ENCODE measurements at regions not wholly inside any gene's neighbourhood (a gene's known extent, or its start where the extent isn't known, plus 50 kb on each side); places are given as distances from the start of the nearest gene placed in this dataset.
"Not testable (repeated sequence)": the region's sequence is repeated elsewhere in the genome, so short reads cannot be mapped to it uniquely, and the experiment has no call there.

- Histone ChIP-seq H3K27me3 (replicated peaks; ENCODE audit: control insufficient read depth, insufficient read depth, low read length) (no peaks in the 10 kb centered on the region), H3K36me3 (ENCODE audit: control insufficient read depth, insufficient read depth, low read length) (no peaks in the 10 kb centered on the region), H3K4me3 (ENCODE audit: low read depth, low read length) (no peak overlapping the region), H3K9me3 (peaks cover 5% of the 10 kb centered on the region; the same call in 1 of the 2 replicates), H3K4me1 (peaks cover 4% of the 10 kb centered on the region; the same call in 1 of the 2 replicates)
- Mint-ChIP-seq H3K9me3 (ENCODE audit: unreplicated experiment) (peaks cover 22% of the 10 kb centered on the region), H3K27ac (ENCODE audit: unreplicated experiment) (no peak overlapping the region), H3K4me3 (ENCODE audit: unreplicated experiment) (no peak overlapping the region), H3K4me1 (ENCODE audit: low read depth, unreplicated experiment) (peaks cover 7% of the 10 kb centered on the region), H3K36me3 (ENCODE audit: insufficient read depth, unreplicated experiment) (peaks cover 7% of the 10 kb centered on the region), H3K27me3 (ENCODE audit: insufficient read depth, unreplicated experiment) (no peaks in the 10 kb centered on the region)
- no peak for DNase-seq
- intact Hi-C loops (cut with micrococcal nuclease; ENCODE audit: unreplicated experiment), result no loop called here
- no peak for TF ChIP-seq CTCF (IDR thresholded peaks at IDR 0.05; ENCODE audit: insufficient read depth in 1 of 2, low read depth in 1 of 2, low read length in 1 of 2, severe bottlenecking in 1 of 2, unreplicated experiment in 1 of 2)
- CTCF ChIA-PET, result no interaction called here
- no TSS peak for BruUV-seq (replicated peaks)
- POLR2A ChIA-PET, result no interaction called here
Measured at GRCh38 chr1:223045164-223045957, 97.7 kb downstream of the TLR5 start.

- peaks cover 22% of the 10 kb centered on the region for H3K9me3 Mint-ChIP-seq (ENCODE audit: unreplicated experiment)
- Histone ChIP-seq H3K9me3 (peaks cover 5% of the 10 kb centered on the region; the same call in 1 of the 2 replicates), H3K27me3 (replicated peaks; ENCODE audit: control insufficient read depth, insufficient read depth, low read length) (no peaks in the 10 kb centered on the region), H3K36me3 (ENCODE audit: control insufficient read depth, insufficient read depth, low read length) (no peaks in the 10 kb centered on the region), H3K4me1 (peaks cover 2% of the 10 kb centered on the region; the same call in 1 of the 2 replicates), H3K4me3 (ENCODE audit: low read depth, low read length) (no peak overlapping the region)
- intact Hi-C loops (cut with micrococcal nuclease; ENCODE audit: unreplicated experiment), result no loop called here
- TF ChIP-seq CTCF (IDR thresholded peaks at IDR 0.05; ENCODE audit: insufficient read depth in 1 of 2, low read depth in 1 of 2, low read length in 1 of 2, severe bottlenecking in 1 of 2, unreplicated experiment in 1 of 2), result no peak
- CTCF ChIA-PET, result no interaction called here
- DNase-seq, result no peak
- no peak overlapping the region for H3K27ac Mint-ChIP-seq (ENCODE audit: unreplicated experiment)
- H3K4me3 Mint-ChIP-seq (ENCODE audit: unreplicated experiment), result no peak overlapping the region
- peaks cover 7% of the 10 kb centered on the region for H3K36me3 Mint-ChIP-seq (ENCODE audit: insufficient read depth, unreplicated experiment)
- peaks cover 7% of the 10 kb centered on the region for H3K4me1 Mint-ChIP-seq (ENCODE audit: low read depth, unreplicated experiment)
- POLR2A ChIA-PET, result no interaction called here
- H3K27me3 Mint-ChIP-seq (ENCODE audit: insufficient read depth, unreplicated experiment), result no peaks in the 10 kb centered on the region
- no TSS peak for BruUV-seq (replicated peaks)
Measured at GRCh38 chr1:223046011-223046410, 97.0 kb downstream of the TLR5 start.

GRCh38 chr1:223046463-223046862, 96.6 kb downstream of the TLR5 start:
- H3K4me3 Mint-ChIP-seq (ENCODE audit: unreplicated experiment); H3K27ac Mint-ChIP-seq (ENCODE audit: unreplicated experiment); H3K36me3 ChIP-seq (ENCODE audit: control insufficient read depth, insufficient read depth, low read length); POLR2A ChIA-PET; H3K4me1 ChIP-seq; H3K27me3 Mint-ChIP-seq (ENCODE audit: insufficient read depth, unreplicated experiment); H3K36me3 Mint-ChIP-seq (ENCODE audit: insufficient read depth, unreplicated experiment); H3K9me3 ChIP-seq; H3K27me3 ChIP-seq (replicated peaks; ENCODE audit: control insufficient read depth, insufficient read depth, low read length); CTCF ChIA-PET; H3K4me3 ChIP-seq (ENCODE audit: low read depth, low read length); BruUV-seq (replicated peaks); intact Hi-C loops (cut with micrococcal nuclease; ENCODE audit: unreplicated experiment); H3K4me1 Mint-ChIP-seq (ENCODE audit: low read depth, unreplicated experiment); DNase-seq: not testable (repeated sequence)
- peaks cover 22% of the 10 kb centered on the region for H3K9me3 Mint-ChIP-seq (ENCODE audit: unreplicated experiment)

Measured in Caco-2 (cell line).